A549 (cell line): ENCODE measurements at regions not wholly inside any gene's neighbourhood (a gene's known extent, or its start where the extent isn't known, plus 50 kb on each side); places are given as distances from the start of the nearest gene placed in this dataset.

ENCODE experiments used
- ATAC-seq, 2 experiments: fragments of 200-7000 bp in 1 of 2; fragments of >200 bp in 1 of 2; cut with Nextera tagmentation in 1 of 2; cut with Tn5 transposase in 1 of 2; 3 replicates each; pipeline versions ENCODE4 v1.8.0 to v1.9.1; 2018 to 2020; ENCODE audit warnings: mild to moderate bottlenecking in 1 of 2, moderate library complexity in 1 of 2
- CTCF ChIA-PET: fragments of 300-600 bp; sonication (Branson Sonifier 250); formaldehyde crosslinking; extraction: SDS; loops from one replicate; lab custom pipeline; 2021; ENCODE audit warnings: antibody characterized with exemption, inconsistent platforms; lab: Yijun Ruan, JAX
- POLR2A ChIA-PET: fragments of 350-600 bp; formaldehyde crosslinking; extraction: SDS; loops from one replicate; lab custom pipeline; 2021; ENCODE audit warnings: antibody characterized with exemption, inconsistent platforms; lab: Yijun Ruan, JAX
- DNase-seq, 2 experiments: peaks; one replicate each; pipeline versions ENCODE4 v3.0.0 to v3.0.0-alpha.2; 2011 to 2016; ENCODE audit warnings: low read depth in 1 of 2, low spot score in 1 of 2
- FAIRE-seq: peaks from 2 replicates; lab custom pipeline; 2011; peaks lifted over from hg19 to GRCh38; lab: Jason Lieb, UNC
- H3K27ac ChIP-seq, 2 experiments: fragments of >200 bp; sonication (Bioruptor Twin); formaldehyde crosslinking; 3 replicates each; pipeline ENCODE4 v1.5.1; 2016 to 2017
- H3K4me1 ChIP-seq: fragments of >200 bp; sonication (Bioruptor Twin); formaldehyde crosslinking; 3 replicates; pipeline ENCODE4 v1.6.1; 2016
- H3K4me2 ChIP-seq: fragments of >200 bp; sonication (Bioruptor Twin); formaldehyde crosslinking; 3 replicates; pipeline ENCODE4 v1.6.1; 2016
- H3K4me3 ChIP-seq: fragments of >200 bp; sonication (Bioruptor Twin); formaldehyde crosslinking; 3 replicates; pipeline ENCODE4 v1.5.1; 2016
- H3K9me3 ChIP-seq: fragments of >200 bp; sonication (Bioruptor Twin); formaldehyde crosslinking; 3 replicates; pipeline ENCODE4 v1.6.1; 2016
- CHD4 ChIP-seq: fragments of 200-600 bp; sonication (generic); IDR thresholded peaks from 2 replicates; pipeline ENCODE4 v1.6.1; 2016; ENCODE audit warnings: antibody characterized with exemption, mild to moderate bottlenecking, borderline replicate concordance
- EHF ChIP-seq: fragments of 250-450 bp; sonication (Bioruptor Pico); IDR thresholded peaks from 2 replicates; pipeline ENCODE4 v1.5.0; 2020; ENCODE audit warnings: mild to moderate bottlenecking
- FOXS1 ChIP-seq: fragments of 250-450 bp; sonication (Bioruptor Pico); IDR thresholded peaks from 2 replicates; pipeline ENCODE4 v1.5.0; 2020; ENCODE audit warnings: mild to moderate bottlenecking, moderate library complexity
- GATA3 ChIP-seq: IDR thresholded peaks from 2 replicates; pipeline ENCODE4 v1.6.1; 2012; ENCODE audit warnings: borderline replicate concordance
- HOXB5 ChIP-seq: fragments of 250-450 bp; sonication (Bioruptor Pico); IDR thresholded peaks from 2 replicates; pipeline ENCODE4 v1.5.0; 2020; ENCODE audit warnings: mild to moderate bottlenecking, moderate library complexity
- KDM1A ChIP-seq: fragments of 200-600 bp; sonication (generic); IDR thresholded peaks from 2 replicates; pipeline ENCODE4 v1.6.1; 2016; ENCODE audit warnings: low read depth, mild to moderate bottlenecking
- MAFK ChIP-seq: fragments of 450-650 bp; IDR thresholded peaks from 2 replicates; pipeline ENCODE4 v1.6.1; 2014; ENCODE audit not compliant: partially characterized antibody
- MYC ChIP-seq: IDR thresholded peaks from 2 replicates; pipeline ENCODE4 v1.6.1; 2012; ENCODE audit warnings: mild to moderate bottlenecking, inconsistent platforms, low read length, improper control_type of control experiment, borderline replicate concordance
- NFE2L2 ChIP-seq: fragments of 150-350 bp; conservative IDR thresholded peaks from 2 replicates; pipeline ENCODE4 v1.6.1; 2014; ENCODE audit warnings: low read length
- NR3C1 ChIP-seq: fragments of >200 bp; sonication (Bioruptor Twin); formaldehyde crosslinking; IDR thresholded peaks from 3 replicates; pipeline ENCODE4 v1.6.1; 2017
- POLR2AphosphoS2 ChIP-seq: conservative IDR thresholded peaks from 2 replicates; pipeline ENCODE4 v1.6.1; 2012; ENCODE audit warnings: low read length, improper control_type of control experiment, inconsistent platforms
- RAD21 ChIP-seq, 2 experiments: fragments of >200 bp in 1 of 2; sonication (Bioruptor Twin) in 1 of 2; formaldehyde crosslinking in 1 of 2; IDR thresholded peaks in 1 of 2; conservative IDR thresholded peaks in 1 of 2; 2 replicates in 1 of 2; 3 replicates in 1 of 2; pipeline ENCODE4 v1.6.1; 2012 to 2018; ENCODE audit warnings: inconsistent platforms in 1 of 2
- RARB ChIP-seq: fragments of 250-450 bp; sonication (Bioruptor Pico); IDR thresholded peaks from 2 replicates; pipeline ENCODE4 v1.8.0; 2021; ENCODE audit warnings: mild to moderate bottlenecking, moderate library complexity
- REST ChIP-seq: fragments of 200-600 bp; sonication (generic); IDR thresholded peaks from 2 replicates; pipeline ENCODE4 v1.6.1; 2016; ENCODE audit warnings: antibody characterized with exemption, mild to moderate bottlenecking, moderate library complexity
- RNF2 ChIP-seq: fragments of 200-600 bp; sonication (generic); IDR thresholded peaks from 2 replicates; pipeline ENCODE4 v1.6.1; 2016; ENCODE audit warnings: low read depth, mild to moderate bottlenecking, antibody characterized with exemption, moderate library complexity, borderline replicate concordance
- SMC3 ChIP-seq: fragments of >200 bp; sonication (Bioruptor Twin); formaldehyde crosslinking; IDR thresholded peaks from 3 replicates; pipeline ENCODE4 v1.6.1; 2018; ENCODE audit warnings: inconsistent platforms
- SREBF2 ChIP-seq: fragments of 450-650 bp; IDR thresholded peaks from 2 replicates; pipeline ENCODE4 v1.6.1; 2014; ENCODE audit warnings: mild to moderate bottlenecking, moderate library complexity
- WGBS: methylation state at CpG from one replicate; pipeline ENCODE4 v1.1.6; 2017; ENCODE audit errors: missing lambda C conversion rate; 5-methylcytosine and 5-hydroxymethylcytosine counted together
- TF ChIP-seq, protein P1 (sequence below): fragments of 250-450 bp; sonication (Bioruptor Pico); IDR thresholded peaks from 2 replicates; pipeline ENCODE4 v1.5.0; 2021; ENCODE audit warnings: mild to moderate bottlenecking, moderate library complexity, borderline replicate concordance
- TF ChIP-seq, protein P2 (sequence below): fragments of 450-650 bp; IDR thresholded peaks from 2 replicates; pipeline ENCODE4 v1.6.1; 2014; ENCODE audit warnings: antibody characterized with exemption

DNA sequence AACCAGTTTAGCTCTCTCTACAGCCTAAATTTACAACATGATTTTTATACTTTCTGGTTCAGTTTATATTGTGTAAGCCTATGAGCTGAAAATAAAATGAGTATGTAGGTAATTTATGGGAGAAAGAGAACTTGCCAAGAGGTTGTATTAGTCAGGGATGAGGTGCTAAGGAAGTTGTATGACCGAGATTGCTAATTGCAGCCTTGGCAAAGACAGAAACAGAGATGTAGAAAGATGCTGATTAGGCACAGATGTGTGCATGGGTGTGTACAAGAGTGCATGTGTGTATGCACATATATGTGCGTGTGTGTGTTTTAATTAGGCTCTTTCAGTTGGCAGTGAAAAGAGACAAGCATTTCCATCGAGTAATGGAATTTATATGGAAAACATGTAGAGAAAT, 213.9 kb downstream of the FBXO15 start:
- WGBS = 13% methylated on average over 3 of the region's 3 CpGs
- Histone ChIP-seq H3K4me2 (no peak overlapping the region), H3K4me3 (no peak overlapping the region), H3K9me3 (no peaks in the 10 kb centered on the region), H3K4me1 (no peaks in the 10 kb centered on the region), H3K27ac (no peak overlapping the region)
- FAIRE-seq = no peak
- DNase-seq = no peak
- ChIA-PET CTCF (no interaction called here), POLR2A (no interaction called here)
- ATAC-seq = no peak
- TF ChIP-seq CHD4 (no peak), SMC3 (no peak), POLR2AphosphoS2 (no peak), KDM1A (no peak), NR3C1 (no peak), RARB (no peak), FOXS1 (CRISPR knock-in tag) (no peak), REST (no peak)
- TF ChIP-seq, protein P1, sequence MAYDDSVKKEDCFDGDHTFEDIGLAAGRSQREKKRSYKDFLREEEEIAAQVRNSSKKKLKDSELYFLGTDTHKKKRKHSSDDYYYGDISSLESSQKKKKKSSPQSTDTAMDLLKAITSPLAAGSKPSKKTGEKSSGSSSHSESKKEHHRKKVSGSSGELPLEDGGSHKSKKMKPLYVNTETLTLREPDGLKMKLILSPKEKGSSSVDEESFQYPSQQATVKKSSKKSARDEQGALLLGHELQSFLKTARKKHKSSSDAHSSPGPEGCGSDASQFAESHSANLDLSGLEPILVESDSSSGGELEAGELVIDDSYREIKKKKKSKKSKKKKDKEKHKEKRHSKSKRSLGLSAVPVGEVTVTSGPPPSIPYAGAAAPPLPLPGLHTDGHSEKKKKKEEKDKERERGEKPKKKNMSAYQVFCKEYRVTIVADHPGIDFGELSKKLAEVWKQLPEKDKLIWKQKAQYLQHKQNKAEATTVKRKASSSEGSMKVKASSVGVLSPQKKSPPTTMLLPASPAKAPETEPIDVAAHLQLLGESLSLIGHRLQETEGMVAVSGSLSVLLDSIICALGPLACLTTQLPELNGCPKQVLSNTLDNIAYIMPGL (CRISPR knock-in tag) = no peak
- TF ChIP-seq, all 56 proteins: peak for 0

GRCh38 chr18:73932976-73933375, 214.7 kb downstream of the FBXO15 start:
- TF ChIP-seq MAFK (no peak), SMC3 (no peak), MYC (no peak), GATA3 (no peak), KDM1A (no peak), RAD21 (conservative IDR thresholded peaks at IDR 0.05 in 1 of 2, IDR thresholded peaks at IDR 0.05 in 1 of 2) (no peak), RNF2 (no peak), EHF (CRISPR knock-in tag) (no peak), NFE2L2 (no peak), SREBF2 (no peak), HOXB5 (CRISPR knock-in tag) (no peak)
- TF ChIP-seq, protein P2, sequence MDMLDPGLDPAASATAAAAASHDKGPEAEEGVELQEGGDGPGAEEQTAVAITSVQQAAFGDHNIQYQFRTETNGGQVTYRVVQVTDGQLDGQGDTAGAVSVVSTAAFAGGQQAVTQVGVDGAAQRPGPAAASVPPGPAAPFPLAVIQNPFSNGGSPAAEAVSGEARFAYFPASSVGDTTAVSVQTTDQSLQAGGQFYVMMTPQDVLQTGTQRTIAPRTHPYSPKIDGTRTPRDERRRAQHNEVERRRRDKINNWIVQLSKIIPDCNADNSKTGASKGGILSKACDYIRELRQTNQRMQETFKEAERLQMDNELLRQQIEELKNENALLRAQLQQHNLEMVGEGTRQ = no peak
- TF ChIP-seq, protein P1 (CRISPR knock-in tag) = no peak
- TF ChIP-seq, all 56 proteins: peak for 0
- ChIA-PET CTCF (interaction anchor here (0.5 kb wide), 1 partner anchor 38 kb away, joined by 3 read pairs; no protein-coding TSS in a partner anchor), POLR2A (no interaction called here)
- Histone ChIP-seq H3K27ac (no peak overlapping the region), H3K9me3 (no peaks in the 10 kb centered on the region), H3K4me3 (no peak overlapping the region), H3K4me2 (no peak overlapping the region), H3K4me1 (no peaks in the 10 kb centered on the region)
- ATAC-seq (no peak), FAIRE-seq (no peak), DNase-seq (no peak)
- WGBS = 18% methylated on average over 4 of the region's 4 CpGs
